ENCODE measurements at regions not wholly inside any gene's neighbourhood (a gene's known extent, or its start where the extent isn't known, plus 50 kb on each side); places are given as distances from the start of the nearest gene placed in this dataset.

DNA sequence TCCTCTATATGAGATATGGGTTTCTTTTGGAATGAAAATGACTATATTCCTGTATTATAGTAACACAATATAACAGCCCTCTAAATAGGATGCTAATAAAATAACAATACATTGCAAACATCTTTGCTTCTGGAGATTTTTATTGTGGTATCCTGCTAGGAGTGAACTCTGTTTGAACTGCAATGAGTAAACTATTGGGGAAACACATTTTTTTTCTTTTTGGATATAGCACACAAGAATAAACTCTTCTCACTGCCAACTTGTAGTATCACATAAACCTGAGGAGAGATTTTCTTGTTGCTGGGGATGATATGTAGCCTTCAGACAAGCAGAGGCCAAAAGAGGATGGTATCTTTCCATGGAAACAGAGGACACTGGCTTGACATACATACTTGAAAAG lies 238.2 kb downstream of the C4orf33 start:
- Histone ChIP-seq H2AK5ac (ENCODE audit: low read length) (no peak overlapping the region), H2BK15ac (replicated peaks; ENCODE audit: low read depth) (no peak overlapping the region), H3K4ac (ENCODE audit: low read depth, low read length) (no peak overlapping the region), H3K79me1 (ENCODE audit: low read length) (no peaks in the 10 kb centered on the region), H3K4me3 (ENCODE audit: low read length) (no peak overlapping the region), H4K5ac (ENCODE audit: low read length) (no peak overlapping the region), H2BK5ac (ENCODE audit: low read length) (no peak overlapping the region), H3K23ac (ENCODE audit: low read length) (no peak overlapping the region), H3K4me1 (ENCODE audit: control insufficient read depth, low read depth, low read length) (no peaks in the 10 kb centered on the region), H3K27ac (ENCODE audit: low read depth, low read length) (no peak overlapping the region), H3K27me3 (ENCODE audit: insufficient read depth, low read length, poor library complexity) (no peaks in the 10 kb centered on the region), H3K4me2 (ENCODE audit: low read length) (no peak overlapping the region), H3K56ac (ENCODE audit: low read length) (no peak overlapping the region), H3K18ac (ENCODE audit: low read length) (no peak overlapping the region), H4K8ac (ENCODE audit: low read depth, low read length) (no peak overlapping the region), H3K36me3 (ENCODE audit: control insufficient read depth, insufficient read depth, low read length) (no peaks in the 10 kb centered on the region), H2BK120ac (ENCODE audit: low read depth, low read length) (no peak overlapping the region), H3K9ac (ENCODE audit: low read length) (no peak overlapping the region), H3K79me2 (ENCODE audit: control insufficient read depth, insufficient read depth, low read length) (no peaks in the 10 kb centered on the region)
- no peak for DNase-seq

DNA sequence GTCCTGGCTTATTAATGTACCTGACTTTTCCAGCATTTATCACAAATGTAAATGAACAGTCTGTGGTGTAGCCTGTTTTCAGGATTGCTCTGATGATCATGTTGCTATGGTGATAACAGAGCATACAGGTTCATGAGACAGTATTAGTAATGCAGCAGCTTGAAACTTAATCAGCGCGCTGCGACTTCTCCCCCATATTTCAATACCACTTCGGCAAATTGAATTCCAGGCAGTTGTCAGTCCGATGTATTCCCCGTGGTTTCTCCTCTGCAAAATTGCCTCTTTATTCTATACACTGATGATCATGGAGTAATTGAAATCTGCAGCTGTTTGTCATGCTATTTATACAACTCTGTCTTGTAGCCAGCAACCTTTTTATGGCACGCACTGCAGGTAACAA lies 239.3 kb downstream of the C4orf33 start:
- no peak for DNase-seq
- Histone ChIP-seq H3K27ac (ENCODE audit: low read depth, low read length) (no peak overlapping the region), H2BK120ac (ENCODE audit: low read depth, low read length) (no peak overlapping the region), H2AK5ac (ENCODE audit: low read length) (no peak overlapping the region), H3K79me2 (ENCODE audit: control insufficient read depth, insufficient read depth, low read length) (no peaks in the 10 kb centered on the region), H3K36me3 (ENCODE audit: control insufficient read depth, insufficient read depth, low read length) (no peaks in the 10 kb centered on the region), H3K18ac (ENCODE audit: low read length) (no peak overlapping the region), H3K4me1 (ENCODE audit: control insufficient read depth, low read depth, low read length) (no peaks in the 10 kb centered on the region), H2BK5ac (ENCODE audit: low read length) (no peak overlapping the region), H3K27me3 (ENCODE audit: insufficient read depth, low read length, poor library complexity) (no peaks in the 10 kb centered on the region), H3K4ac (ENCODE audit: low read depth, low read length) (no peak overlapping the region), H4K5ac (ENCODE audit: low read length) (no peak overlapping the region), H4K8ac (ENCODE audit: low read depth, low read length) (no peak overlapping the region), H3K4me2 (ENCODE audit: low read length) (no peak overlapping the region), H3K56ac (ENCODE audit: low read length) (no peak overlapping the region), H3K23ac (ENCODE audit: low read length) (no peak overlapping the region), H2BK15ac (replicated peaks; ENCODE audit: low read depth) (no peak overlapping the region), H3K4me3 (ENCODE audit: low read length) (no peak overlapping the region), H3K9ac (ENCODE audit: low read length) (no peak overlapping the region), H3K79me1 (ENCODE audit: low read length) (no peaks in the 10 kb centered on the region)
- WGBS (ENCODE audit: extremely low coverage, insufficient coverage, low lambda C conversion rate): no CpG with 5 or more reads among the region's 7 CpGs

DNA sequence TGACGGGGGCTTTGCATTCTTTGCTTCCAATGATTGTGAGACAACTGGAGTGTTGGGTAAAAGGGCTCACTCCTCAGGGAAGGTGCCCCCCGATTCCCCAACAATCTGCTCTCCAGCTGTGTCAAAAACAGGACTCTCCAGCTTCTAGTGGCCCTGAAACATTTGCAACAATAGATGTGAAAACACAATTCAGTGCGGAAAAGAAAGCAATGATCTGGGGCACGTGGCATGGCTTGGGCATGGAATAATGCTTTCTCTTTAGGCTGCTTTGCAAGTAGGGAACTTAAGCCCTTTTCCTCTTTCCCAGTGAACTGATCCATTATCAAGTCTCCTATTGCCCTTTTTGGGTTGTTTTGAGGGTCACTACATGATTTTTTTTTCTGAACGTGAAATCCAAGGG lies 239.9 kb downstream of the C4orf33 start:
- Histone ChIP-seq H3K4me1 (ENCODE audit: control insufficient read depth, low read depth, low read length) (no peaks in the 10 kb centered on the region), H3K56ac (ENCODE audit: low read length) (no peak overlapping the region), H3K4me3 (ENCODE audit: low read length) (no peak overlapping the region), H3K4me2 (ENCODE audit: low read length) (no peak overlapping the region), H3K79me2 (ENCODE audit: control insufficient read depth, insufficient read depth, low read length) (no peaks in the 10 kb centered on the region), H3K18ac (ENCODE audit: low read length) (no peak overlapping the region), H2AK5ac (ENCODE audit: low read length) (no peak overlapping the region), H3K9ac (ENCODE audit: low read length) (no peak overlapping the region), H4K5ac (ENCODE audit: low read length) (no peak overlapping the region), H2BK120ac (ENCODE audit: low read depth, low read length) (no peak overlapping the region), H3K79me1 (ENCODE audit: low read length) (no peaks in the 10 kb centered on the region), H3K36me3 (ENCODE audit: control insufficient read depth, insufficient read depth, low read length) (no peaks in the 10 kb centered on the region), H3K27me3 (ENCODE audit: insufficient read depth, low read length, poor library complexity) (no peaks in the 10 kb centered on the region), H3K4ac (ENCODE audit: low read depth, low read length) (no peak overlapping the region), H2BK15ac (replicated peaks; ENCODE audit: low read depth) (no peak overlapping the region), H3K27ac (ENCODE audit: low read depth, low read length) (no peak overlapping the region), H3K23ac (ENCODE audit: low read length) (no peak overlapping the region), H4K8ac (ENCODE audit: low read depth, low read length) (no peak overlapping the region), H2BK5ac (ENCODE audit: low read length) (no peak overlapping the region)
- WGBS (ENCODE audit: extremely low coverage, insufficient coverage, low lambda C conversion rate): no CpG with 5 or more reads among the region's 5 CpGs
- no peak for DNase-seq

GRCh38 chr4:129336457-129337227 lies 240.7 kb downstream of the C4orf33 start:
- H4K8ac ChIP-seq (ENCODE audit: low read depth, low read length): no peak overlapping the region
- H3K27ac ChIP-seq (ENCODE audit: low read depth, low read length): no peak overlapping the region
- H3K4me1 ChIP-seq (ENCODE audit: control insufficient read depth, low read depth, low read length): no peaks in the 10 kb centered on the region
- H3K4me2 ChIP-seq (ENCODE audit: low read length): no peak overlapping the region
- H4K5ac ChIP-seq (ENCODE audit: low read length): no peak overlapping the region
- H3K79me2 ChIP-seq (ENCODE audit: control insufficient read depth, insufficient read depth, low read length): no peaks in the 10 kb centered on the region
- no peaks in the 10 kb centered on the region for H3K27me3 ChIP-seq (ENCODE audit: insufficient read depth, low read length, poor library complexity)
- H3K23ac ChIP-seq (ENCODE audit: low read length): no peak overlapping the region
- H3K36me3 ChIP-seq (ENCODE audit: control insufficient read depth, insufficient read depth, low read length): no peaks in the 10 kb centered on the region
- no peak for DNase-seq
- H2BK5ac ChIP-seq (ENCODE audit: low read length): no peak overlapping the region
- H3K56ac ChIP-seq (ENCODE audit: low read length): no peak overlapping the region
- no peak overlapping the region for H2AK5ac ChIP-seq (ENCODE audit: low read length)
- no peaks in the 10 kb centered on the region for H3K79me1 ChIP-seq (ENCODE audit: low read length)
- no peak overlapping the region for H2BK120ac ChIP-seq (ENCODE audit: low read depth, low read length)
- WGBS (ENCODE audit: extremely low coverage, insufficient coverage, low lambda C conversion rate): no CpG with 5 or more reads among the region's 4 CpGs
- H3K9ac ChIP-seq (ENCODE audit: low read length): no peak overlapping the region
- H3K4ac ChIP-seq (ENCODE audit: low read depth, low read length): no peak overlapping the region
- H3K4me3 ChIP-seq (ENCODE audit: low read length): no peak overlapping the region
- H2BK15ac ChIP-seq (replicated peaks; ENCODE audit: low read depth): no peak overlapping the region
- H3K18ac ChIP-seq (ENCODE audit: low read length): no peak overlapping the region

- Histone ChIP-seq H2BK5ac (ENCODE audit: low read length) (no peak overlapping the region), H3K9ac (ENCODE audit: low read length) (no peak overlapping the region), H3K79me2 (ENCODE audit: control insufficient read depth, insufficient read depth, low read length) (no peaks in the 10 kb centered on the region), H4K5ac (ENCODE audit: low read length) (no peak overlapping the region), H3K79me1 (ENCODE audit: low read length) (no peaks in the 10 kb centered on the region), H3K56ac (ENCODE audit: low read length) (no peak overlapping the region), H3K4me1 (ENCODE audit: control insufficient read depth, low read depth, low read length) (no peaks in the 10 kb centered on the region), H2AK5ac (ENCODE audit: low read length) (no peak overlapping the region), H3K27me3 (ENCODE audit: insufficient read depth, low read length, poor library complexity) (no peaks in the 10 kb centered on the region), H3K4ac (ENCODE audit: low read depth, low read length) (no peak overlapping the region), H2BK120ac (ENCODE audit: low read depth, low read length) (no peak overlapping the region), H3K4me3 (ENCODE audit: low read length) (no peak overlapping the region), H3K27ac (ENCODE audit: low read depth, low read length) (no peak overlapping the region), H4K8ac (ENCODE audit: low read depth, low read length) (no peak overlapping the region), H3K23ac (ENCODE audit: low read length) (no peak overlapping the region), H3K36me3 (ENCODE audit: control insufficient read depth, insufficient read depth, low read length) (no peaks in the 10 kb centered on the region), H3K18ac (ENCODE audit: low read length) (no peak overlapping the region), H2BK15ac (replicated peaks; ENCODE audit: low read depth) (no peak overlapping the region), H3K4me2 (ENCODE audit: low read length) (no peak overlapping the region)
- DNase-seq: no peak
- no CpG with 5 or more reads among the region's 4 CpGs for WGBS (ENCODE audit: extremely low coverage, insufficient coverage, low lambda C conversion rate)
Measured at GRCh38 chr4:129337228-129337620, 241.3 kb downstream of the C4orf33 start.

DNA sequence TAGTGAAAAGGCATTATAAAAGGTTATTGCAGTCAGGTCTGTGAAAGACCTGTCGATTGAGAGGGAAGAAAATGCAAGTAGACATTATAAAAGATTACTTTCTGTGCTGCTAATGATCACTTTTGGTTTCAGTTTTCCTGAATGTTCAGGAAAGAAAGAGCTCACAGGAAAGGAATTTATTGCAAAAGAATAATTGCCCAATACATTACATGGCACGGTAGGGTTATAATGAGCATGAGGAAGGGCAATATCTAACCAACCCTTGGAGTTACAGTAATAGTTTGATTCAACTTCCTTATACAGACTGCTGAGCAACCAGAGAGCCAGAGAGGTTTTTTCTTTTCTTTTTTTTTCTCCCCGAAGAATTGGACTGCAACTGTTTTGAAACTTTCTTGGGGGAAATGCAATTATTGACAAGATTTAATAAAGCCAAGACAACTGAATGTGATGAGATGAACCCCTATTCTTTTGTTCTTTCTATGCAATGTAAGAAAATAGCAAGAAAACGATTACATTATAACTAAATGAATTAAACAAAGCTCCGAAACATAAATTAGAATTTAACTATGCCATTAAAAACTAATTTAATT lies 247.0 kb downstream of the C4orf33 start:
- Histone ChIP-seq H4K8ac (ENCODE audit: low read depth, low read length) (no peak overlapping the region), H3K79me2 (ENCODE audit: control insufficient read depth, insufficient read depth, low read length) (no peaks in the 10 kb centered on the region), H3K4me1 (ENCODE audit: control insufficient read depth, low read depth, low read length) (no peaks in the 10 kb centered on the region), H3K27ac (ENCODE audit: low read depth, low read length) (no peak overlapping the region), H2BK5ac (ENCODE audit: low read length) (no peak overlapping the region), H2BK15ac (replicated peaks; ENCODE audit: low read depth) (no peak overlapping the region), H3K36me3 (ENCODE audit: control insufficient read depth, insufficient read depth, low read length) (no peaks in the 10 kb centered on the region), H3K56ac (ENCODE audit: low read length) (no peak overlapping the region), H4K5ac (ENCODE audit: low read length) (no peak overlapping the region), H3K4me3 (ENCODE audit: low read length) (no peak overlapping the region), H3K4ac (ENCODE audit: low read depth, low read length) (no peak overlapping the region), H3K18ac (ENCODE audit: low read length) (no peak overlapping the region), H3K23ac (ENCODE audit: low read length) (no peak overlapping the region), H3K4me2 (ENCODE audit: low read length) (no peak overlapping the region), H2AK5ac (ENCODE audit: low read length) (no peak overlapping the region), H2BK120ac (ENCODE audit: low read depth, low read length) (no peak overlapping the region), H3K9ac (ENCODE audit: low read length) (no peak overlapping the region), H3K27me3 (ENCODE audit: insufficient read depth, low read length, poor library complexity) (no peaks in the 10 kb centered on the region), H3K79me1 (ENCODE audit: low read length) (no peaks in the 10 kb centered on the region)
- no CpG with 5 or more reads among the region's 5 CpGs for WGBS (ENCODE audit: extremely low coverage, insufficient coverage, low lambda C conversion rate)
- no peak for DNase-seq
